ENCODE measurements at regions not wholly inside any gene's neighbourhood (a gene's known extent, or its start where the extent isn't known, plus 50 kb on each side); places are given as distances from the start of the nearest gene placed in this dataset.
"Not testable (repeated sequence)": the region's sequence is repeated elsewhere in the genome, so short reads cannot be mapped to it uniquely, and the experiment has no call there.

DNA sequence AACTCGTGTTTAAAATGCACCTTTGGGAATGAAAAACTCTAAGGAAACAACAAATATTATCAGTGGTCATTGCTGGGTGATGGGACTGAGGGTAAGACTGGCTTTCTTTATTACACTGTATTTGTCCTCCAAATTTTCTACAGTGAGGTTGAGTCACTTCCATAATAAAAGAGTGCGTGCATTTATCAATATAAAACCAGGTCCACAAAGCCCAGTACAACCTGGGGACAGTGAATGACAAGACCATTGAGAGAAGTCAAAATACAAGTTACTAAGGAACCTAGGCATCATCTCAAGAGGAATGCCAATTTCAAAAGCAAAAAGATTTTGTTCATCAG, 76.4 kb downstream of the MAGED4 start:
- DNase-seq (ENCODE audit: low spot score in 2 of 2) = no peak
- no peak for FAIRE-seq

DNA sequence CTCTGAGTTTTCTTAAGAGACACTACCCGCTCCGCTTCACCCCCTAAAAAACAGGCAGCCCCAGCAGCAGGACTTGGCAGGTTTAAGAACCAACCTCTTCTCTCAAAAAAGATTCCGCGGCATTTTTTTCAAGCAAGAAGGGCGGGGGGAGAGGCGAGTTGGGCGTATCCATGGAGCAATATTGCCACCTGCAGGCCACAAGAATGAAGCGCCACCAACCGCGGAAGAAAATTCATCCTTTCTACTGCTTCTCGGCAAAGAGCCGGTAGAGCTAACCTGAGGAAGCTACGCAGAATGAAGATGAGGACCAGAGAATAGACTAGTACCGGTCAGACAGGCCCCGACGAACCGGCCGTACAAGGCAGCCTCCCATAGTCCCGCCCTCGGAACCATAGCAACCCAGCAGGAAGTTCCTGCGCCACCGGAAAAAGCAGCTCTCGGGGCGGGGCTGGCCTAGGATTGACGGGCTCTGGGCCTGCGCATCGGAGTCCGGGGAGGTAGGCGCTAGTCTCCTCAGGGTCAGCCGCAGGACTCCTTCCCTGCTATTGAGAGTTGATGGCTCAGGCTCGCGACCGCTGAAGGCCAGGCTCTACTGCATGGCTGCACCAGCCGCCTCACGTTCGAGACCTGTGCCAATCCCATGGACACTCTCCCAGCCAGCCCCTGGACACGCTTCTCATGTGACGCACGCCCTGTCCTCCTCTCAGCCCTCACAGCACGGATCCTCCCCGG, 76.9 kb downstream of the MAGED4 start:
- FAIRE-seq = no peak

DNA sequence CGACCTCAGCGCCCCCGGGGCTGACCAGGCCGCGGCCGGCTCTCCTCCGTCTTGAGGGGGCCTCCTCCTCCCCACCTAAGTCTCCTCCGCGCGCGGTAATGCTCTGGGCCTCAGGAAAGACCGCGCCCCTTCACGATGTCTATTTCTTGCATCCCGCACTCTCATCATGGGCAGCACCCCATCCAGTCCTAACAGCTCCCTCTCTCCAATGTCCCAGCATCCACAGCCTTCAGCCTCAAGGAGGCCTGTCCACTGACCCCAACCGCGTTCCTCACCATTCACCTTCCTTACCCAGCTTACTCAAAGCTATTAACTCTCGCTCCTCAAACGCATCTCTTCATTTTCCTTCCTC, 77.5 kb downstream of the MAGED4 start:
- no peak for FAIRE-seq

More for the DNA sequence above, 76.9 kb downstream of the MAGED4 start:
- peak; percentile 60 to 67 for DNase-seq (ENCODE audit: low spot score in 2 of 2)

DNA sequence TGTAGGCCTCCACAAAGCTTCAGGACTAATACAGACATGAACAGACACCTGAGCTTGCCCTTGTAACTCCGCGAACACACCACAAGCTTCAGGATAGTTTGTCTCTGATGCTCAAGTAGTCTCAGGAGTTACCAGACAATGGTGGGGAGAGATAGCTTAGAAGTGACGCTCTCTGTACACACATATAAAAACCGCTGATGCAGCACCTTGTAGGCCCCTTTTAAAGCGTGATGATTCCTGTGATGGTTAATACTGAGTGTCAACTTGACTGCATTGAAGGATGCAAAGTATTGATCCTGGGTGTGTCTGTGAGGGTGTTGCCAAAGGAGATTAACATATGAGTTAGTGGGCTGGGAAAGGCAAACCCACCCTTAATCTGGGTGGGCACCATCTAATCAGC, 78.7 kb downstream of the MAGED4 start:
- no peak for DNase-seq (ENCODE audit: low spot score in 2 of 2)
- no peak for FAIRE-seq

More for the DNA sequence above, 77.5 kb downstream of the MAGED4 start:
- no peak for DNase-seq (ENCODE audit: low spot score in 2 of 2)

DNA sequence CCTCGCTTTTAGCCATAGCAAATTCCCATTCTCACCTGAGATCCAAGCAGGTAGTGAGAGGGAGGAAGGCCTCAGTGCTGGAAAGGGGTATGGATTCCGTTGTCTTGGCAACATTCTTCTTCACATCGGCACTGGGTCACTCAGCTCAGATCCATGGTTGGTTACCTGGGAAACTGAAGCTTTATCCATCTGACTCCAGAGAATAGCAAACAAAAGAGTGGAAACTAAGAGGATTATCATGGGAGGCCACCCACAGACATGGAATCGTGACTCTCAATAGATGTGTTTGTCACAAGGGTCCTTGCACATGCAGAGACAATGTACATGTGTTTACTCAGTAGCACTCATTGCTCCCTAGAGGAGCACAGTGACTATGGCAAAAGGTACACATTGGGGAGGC, 81.0 kb downstream of the MAGED4 start:
- no peak for DNase-seq (ENCODE audit: low spot score in 2 of 2)
- FAIRE-seq = no peak

DNA sequence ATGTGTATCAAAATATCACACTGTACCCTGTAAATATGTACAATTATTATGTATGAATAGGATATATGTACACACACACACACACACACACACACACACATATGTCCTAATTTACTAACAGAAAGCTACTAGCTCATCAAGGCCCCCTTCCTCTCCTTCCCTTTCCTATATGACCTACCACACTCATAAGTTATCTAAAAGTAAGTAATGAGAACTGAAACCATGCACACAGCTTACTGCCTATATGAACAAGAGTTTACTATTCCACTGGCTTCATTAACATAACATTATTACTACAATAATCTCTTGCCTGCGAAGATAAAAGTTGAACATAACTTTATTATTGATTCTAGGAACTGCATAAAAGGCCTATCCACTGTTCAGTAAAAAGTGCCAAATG, 83.8 kb downstream of the MAGED4 start:
- not testable (repeated sequence) for DNase-seq (ENCODE audit: low spot score in 2 of 2); FAIRE-seq

DNA sequence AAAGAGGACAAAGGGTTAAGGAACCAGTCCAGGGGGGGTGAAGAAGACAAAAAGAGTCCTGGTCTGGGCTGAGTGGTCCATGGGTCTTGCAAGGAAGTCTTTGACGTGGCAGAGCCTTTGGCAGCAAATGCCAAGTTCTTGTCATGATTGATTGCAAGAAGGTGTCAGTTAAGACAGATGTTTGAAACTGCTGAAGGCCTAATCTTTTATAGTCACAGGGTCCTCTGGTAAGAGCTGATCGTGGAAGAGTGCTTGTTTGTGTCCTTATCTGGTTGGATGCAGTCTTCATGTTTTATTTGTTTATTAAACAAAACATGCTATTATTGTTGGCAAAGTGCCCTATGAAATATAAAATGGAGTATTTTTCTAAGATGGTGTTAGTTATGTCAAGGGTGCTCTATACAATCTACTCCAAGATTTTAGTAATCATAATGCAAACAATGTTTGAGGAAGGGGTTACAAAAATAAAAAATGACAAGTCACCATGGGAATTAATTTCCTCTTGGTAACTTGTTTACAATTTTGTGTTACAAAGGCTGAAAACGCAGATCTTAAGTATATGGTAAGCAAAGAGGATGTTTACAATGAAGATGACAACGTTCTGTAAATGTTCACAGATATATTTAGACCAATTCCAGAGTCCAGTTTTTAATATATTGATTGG, 85.9 kb downstream of the MAGED4 start:
- no peak for DNase-seq (ENCODE audit: low spot score in 2 of 2)
- no peak for FAIRE-seq

DNA sequence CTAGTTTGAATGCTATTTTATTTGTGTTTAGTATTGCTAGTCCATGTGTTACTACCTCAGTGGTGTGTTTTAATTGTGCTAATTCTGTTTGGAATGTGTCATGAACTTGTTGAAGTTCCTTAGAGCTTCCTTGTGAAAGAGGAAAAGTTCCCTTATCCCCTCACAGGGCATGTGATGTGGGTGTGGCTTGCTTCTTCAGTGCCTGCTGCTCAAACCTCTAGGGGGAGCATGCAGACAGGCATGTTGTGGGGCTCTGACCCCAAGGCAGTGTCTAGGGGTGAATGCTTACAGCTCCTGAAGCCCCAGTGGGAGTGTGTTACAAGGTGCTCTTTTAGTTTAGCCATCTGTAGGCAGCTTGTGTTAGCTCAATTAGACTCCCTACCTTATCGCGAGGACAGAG, 86.5 kb downstream of the MAGED4 start:
- DNase-seq (ENCODE audit: low spot score in 2 of 2) (no peak), FAIRE-seq (no peak)

DNA sequence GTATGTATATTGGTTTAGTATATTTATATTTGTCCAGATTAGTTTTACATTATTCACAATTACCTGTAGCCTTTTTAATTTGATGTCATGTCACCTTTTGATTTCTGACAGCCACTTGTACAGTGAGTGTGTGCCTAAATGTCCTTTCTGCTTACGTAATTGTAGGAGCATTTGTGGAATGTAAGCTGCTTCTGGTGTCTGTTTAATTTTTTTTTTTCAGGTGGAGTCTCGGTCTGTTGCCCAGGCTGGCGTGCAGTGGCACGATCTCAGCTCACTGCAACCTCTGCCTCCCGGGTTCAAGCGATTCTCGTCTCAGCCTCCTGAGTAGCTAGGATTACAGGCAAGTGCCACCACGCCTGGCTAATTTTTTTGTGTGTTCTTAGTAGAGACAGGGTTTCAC, 91.2 kb upstream of the XAGE2 start:
- FAIRE-seq (no peak), DNase-seq (ENCODE audit: low spot score in 2 of 2) (no peak)

DNA sequence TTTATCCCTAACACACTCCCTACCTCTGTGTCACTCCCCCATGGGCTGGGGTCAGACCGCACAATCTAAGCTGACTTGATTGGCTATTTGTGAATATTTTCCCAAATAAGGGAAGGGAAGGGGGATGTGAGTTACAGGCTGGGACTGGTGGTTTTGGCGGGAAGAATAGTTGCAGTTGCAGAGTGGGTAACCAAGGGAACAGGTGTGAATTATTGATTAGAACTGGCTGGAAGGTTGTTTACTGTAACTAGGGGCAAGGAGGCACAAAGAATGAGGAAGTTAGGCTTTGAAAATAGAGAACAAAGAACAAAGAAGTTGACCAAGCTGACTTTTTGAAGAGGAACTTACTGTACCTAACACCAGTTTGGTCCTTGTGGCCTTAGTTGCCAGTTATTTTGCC, 88.0 kb upstream of the XAGE2 start:
- DNase-seq (ENCODE audit: low spot score in 2 of 2) (no peak), FAIRE-seq (no peak)

DNA sequence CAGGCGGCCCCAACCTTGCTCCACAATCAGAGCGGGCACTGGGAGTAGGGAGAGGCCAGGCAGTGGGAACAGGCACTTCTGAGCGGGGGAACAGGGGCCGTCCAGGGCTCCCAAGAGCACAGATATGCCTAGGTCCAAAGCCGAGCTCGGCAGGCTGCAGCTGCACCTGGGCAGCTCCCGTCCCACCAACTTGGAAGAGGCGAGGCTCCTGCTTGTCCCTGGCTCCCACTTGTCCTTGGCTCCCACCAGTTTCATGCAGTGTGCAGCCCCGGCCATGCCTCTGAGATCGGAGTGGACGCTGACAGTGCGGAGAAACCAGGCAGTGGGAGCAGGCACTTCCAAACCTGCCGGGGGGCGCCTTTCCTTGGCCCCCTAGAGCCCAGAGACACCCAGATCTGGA, 84.0 kb upstream of the XAGE2 start:
- FAIRE-seq (no peak), DNase-seq (ENCODE audit: low spot score in 2 of 2) (no peak)

DNA sequence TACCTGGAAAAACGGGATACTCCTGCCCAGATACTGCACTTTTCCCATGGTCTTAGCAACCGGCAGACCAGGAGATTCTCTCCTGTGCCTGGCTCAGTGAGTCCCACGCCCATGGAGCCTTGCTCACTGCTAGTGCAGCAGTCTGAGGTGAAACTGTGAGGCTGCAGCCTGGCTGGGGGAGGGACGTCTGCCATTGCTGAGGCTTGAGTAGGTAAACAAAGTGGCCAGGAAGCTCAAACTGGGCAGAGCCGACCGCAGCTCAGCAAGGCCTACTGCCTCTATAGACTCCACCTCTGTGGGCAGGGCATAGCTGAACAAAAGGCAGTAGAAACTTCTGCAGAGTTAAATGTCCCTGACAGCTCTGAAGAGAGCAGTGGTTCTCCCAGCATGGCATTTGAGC, 69.9 kb upstream of the XAGE2 start:
- not testable (repeated sequence) for FAIRE-seq; DNase-seq (ENCODE audit: low spot score in 2 of 2)

DNA sequence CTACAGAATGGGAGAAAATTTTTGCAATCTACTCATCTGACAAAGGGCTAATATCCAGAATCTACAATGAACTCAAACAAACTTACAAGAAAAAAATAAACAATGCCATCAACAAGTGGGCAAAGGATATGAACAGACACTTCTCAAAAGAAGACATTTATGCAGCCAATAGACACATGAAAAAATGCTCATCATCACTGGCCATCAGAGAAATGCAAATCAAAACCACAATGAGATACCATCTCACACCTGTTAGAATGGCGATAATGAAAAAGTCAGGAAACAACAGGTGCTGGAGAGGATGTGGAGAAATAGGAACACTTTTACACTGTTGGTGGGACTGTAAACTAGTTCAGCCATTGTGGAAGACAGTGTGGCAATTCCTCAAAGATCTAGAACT, 60.3 kb upstream of the XAGE2 start:
- DNase-seq (ENCODE audit: low spot score in 2 of 2); FAIRE-seq: not testable (repeated sequence)

Measured in frontal cortex (tissue), 3 donors.